ENCODE measurements at regions not wholly inside any gene's neighbourhood (a gene's known extent, or its start where the extent isn't known, plus 50 kb on each side); places are given as distances from the start of the nearest gene placed in this dataset.
"Not testable (repeated sequence)": the region's sequence is repeated elsewhere in the genome, so short reads cannot be mapped to it uniquely, and the experiment has no call there.

DNA sequence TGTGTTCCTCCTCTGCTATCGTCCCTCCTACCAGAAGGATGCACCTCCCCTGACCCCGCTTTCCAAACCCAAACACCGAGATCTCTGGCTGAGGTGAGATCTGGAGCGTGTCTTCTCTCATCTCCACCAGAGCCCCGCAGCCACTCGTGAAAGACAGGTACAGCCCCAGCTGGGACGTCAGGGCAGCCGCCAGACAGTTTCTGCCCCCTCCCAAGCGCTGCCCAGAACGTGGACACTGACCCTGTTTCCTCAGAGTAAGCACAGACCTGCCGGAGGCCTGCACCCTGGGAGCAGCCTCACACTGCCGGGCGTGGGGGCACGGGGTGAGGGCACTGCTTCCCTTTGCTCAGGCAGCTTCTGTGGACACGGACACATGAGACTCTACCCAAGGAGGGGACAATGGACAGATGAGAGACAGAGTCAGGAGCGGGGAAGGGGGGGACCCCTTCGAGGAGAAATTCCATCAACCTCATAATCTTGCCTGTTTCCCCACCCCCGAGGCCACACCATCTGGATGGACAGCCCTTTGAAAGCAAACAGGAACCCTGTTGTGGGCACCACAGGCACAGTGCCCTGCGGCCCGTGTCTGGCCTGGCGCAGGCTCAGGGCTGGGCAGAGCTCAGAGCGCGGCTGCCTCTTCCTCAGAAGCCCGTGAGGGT, 210.6 kb downstream of the DLL1 start:
- no peak for DNase-seq

DNA sequence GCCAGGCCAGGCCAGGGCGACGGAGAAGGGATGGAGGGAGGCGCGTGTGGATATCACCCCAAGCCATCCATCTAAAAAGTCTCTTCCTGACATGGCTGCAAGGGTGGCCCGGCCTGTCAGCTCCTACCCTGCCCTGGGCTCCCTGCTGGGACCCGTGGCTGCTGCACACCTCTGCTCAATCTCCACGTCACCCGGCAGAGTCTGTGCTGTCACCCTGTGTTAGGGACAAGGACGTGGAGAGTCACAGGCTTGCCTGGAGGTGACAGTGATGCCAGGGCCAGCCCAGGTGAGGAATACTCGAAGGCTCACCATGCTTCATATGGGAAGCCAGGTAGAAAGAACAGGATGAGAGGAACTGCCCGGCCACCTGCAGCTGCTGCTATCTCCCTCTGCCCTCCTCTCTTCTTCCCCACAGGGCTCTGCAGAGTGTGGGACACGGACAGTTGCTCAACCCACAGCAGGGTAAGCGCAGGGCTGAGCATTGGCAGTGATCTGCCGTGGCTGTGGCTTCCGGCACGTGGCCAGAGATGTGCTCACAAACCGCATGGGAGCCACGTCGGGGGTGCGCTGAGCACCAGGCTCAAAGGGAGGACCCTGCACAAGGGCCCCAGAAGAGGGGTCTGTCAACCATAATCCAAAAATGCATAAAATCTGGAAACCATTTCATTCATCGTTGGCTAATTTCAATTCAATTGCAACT, 214.3 kb downstream of the DLL1 start:
- no peak for DNase-seq

- no peak for DNase-seq
These were observed 215.1 kb downstream of the DLL1 start for GRCh38 chr6:170075659-170076223.

GRCh38 chr6:170074907-170075306, 216.0 kb downstream of the DLL1 start:
- DNase-seq: no peak

DNA sequence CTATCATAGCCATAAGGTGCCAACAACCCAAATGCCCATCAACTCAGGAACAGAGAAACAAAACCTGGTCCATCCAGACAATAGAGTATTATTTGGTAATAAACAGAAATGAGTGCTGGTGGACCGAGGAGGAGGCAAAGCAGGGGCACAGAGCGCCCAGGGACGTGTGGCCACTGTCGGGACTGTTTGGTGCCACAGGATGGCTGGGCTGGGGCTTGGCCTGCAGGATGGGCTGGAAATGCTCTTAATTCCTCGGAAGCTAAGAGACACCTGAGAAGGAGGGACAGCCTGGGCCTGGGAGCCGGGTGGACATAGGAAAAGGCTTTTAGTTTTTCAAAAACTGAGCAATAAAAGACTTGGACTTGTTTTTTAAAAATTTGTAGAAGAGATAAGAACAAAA, 216.4 kb downstream of the DLL1 start:
- DNase-seq: no peak

DNA sequence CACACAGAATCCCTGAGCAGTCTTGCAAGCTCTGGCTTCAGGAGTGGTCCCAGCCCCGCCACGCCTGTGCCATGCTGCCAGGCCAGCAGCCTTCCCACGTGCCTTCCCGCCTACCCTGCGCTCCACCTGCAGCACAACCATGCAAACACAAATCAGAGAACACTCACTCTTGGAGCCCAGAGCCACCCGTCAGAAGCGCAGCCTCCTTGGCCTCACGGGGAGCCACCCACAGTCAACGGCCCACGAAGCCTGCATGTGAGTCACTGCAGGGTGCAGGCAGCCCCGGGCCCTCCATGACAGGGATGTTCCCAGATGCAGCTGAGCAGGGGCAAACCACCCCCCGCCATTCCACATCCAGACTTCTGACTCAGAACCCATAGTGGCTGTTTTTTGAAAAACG, 217.0 kb downstream of the DLL1 start:
- DNase-seq: no peak

GRCh38 chr6:170072246-170072645, 218.6 kb downstream of the DLL1 start:
- DNase-seq: no peak

DNA sequence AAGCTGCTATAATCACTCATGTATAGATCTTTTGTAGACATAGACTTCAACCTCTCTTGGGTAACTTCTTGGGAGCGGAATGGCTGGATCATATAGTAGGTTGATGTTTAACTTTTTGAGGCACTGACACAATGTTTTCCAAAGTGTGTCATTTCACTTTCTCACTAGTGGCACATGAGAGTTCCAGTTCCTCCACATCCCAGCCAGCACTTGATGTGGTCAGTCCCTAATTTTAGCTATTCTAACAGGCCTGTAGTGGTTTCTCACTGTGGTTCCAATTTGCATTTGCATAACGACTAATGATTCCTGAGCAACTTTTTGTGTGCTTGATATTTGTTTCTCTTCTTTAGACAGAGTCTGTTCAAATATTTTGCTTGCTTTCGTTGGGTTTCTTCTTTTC, 221.3 kb downstream of the DLL1 start:
- no peak for DNase-seq

DNA sequence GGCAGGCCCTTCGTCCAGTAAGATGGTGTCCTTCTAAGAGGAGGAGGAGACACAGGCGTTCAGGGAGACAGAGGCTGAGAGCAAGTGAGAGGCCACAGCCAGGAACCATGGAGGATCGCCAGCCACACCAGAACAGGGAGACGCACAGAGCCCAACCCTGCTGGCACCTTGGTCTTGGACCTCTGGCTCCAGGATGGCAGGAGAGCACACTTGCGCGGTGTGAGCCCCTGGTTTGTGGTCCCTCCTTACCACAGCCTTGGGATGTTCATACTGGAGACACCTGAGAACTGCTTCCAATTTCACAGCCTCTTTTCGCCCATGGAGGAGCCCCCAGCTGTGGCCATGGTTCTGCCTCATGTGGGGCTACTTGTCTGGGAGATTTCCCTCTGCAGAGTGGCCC, 222.4 kb downstream of the DLL1 start:
- no peak for DNase-seq

GRCh38 chr6:170067923-170068360, 222.9 kb downstream of the DLL1 start:
- DNase-seq: no peak

DNA sequence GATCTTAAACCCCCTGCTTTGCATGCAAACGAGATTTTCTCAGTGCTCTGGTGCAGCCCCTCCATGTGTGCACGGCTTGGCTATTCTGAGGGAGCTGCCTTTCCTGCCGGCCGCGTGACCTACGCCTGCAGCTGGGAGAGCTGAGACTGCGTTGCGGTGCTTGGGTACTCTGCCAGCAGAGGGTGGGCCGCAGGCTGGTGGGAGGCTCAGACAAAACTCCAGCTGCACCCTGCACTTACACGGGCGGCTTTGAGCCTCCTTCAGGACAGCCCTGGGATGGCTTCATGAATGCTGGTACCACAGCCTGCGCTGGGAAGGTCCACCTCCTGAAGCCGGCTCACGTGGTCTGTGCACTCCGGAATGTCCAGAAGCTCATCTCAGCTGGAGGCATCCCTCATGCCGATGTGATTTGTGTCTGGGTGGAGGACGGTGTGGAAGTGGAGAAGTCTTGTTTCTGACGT, 223.7 kb downstream of the DLL1 start:
- DNase-seq: no peak

- no peak for DNase-seq
These were observed 224.2 kb downstream of the DLL1 start for GRCh38 chr6:170066679-170067078.

DNA sequence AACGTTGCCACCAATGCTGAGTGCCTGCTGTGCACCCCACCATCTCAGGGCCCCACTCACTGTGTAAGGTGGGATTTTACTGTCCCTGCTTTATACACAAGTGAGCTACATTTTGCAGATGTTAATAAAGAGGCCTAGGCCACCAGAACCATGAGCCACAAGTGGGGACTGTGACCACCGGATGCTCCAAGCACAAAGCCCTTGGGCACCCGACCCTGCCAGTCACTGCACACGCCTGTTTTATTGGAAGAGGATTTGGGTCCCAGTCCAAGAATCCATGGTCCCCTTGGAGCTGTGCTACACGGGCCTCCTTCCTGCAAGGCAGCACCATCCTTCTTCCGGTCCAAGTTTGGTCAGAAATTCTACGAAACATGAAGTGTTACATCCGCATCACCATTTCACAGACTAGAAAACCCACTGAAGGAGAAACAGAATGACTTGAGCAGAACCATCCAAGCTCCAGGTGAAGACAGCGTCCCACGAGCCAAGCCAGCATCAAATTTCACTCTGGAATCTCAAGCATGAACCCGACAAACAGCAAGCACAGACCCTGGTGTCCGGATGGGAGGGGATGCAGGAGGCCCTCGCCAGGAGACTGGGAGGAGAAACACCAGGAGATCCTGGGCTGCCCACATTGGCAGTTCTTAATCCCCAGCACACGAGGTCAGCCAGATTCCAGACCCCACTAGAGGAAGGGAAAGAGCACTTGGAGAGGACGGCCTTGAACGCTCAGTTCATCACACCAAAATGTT, 226.9 kb downstream of the DLL1 start:
- DNase-seq: no peak

- no peak for DNase-seq
These were observed 227.4 kb downstream of the DLL1 start for GRCh38 chr6:170063431-170063830.

DNA sequence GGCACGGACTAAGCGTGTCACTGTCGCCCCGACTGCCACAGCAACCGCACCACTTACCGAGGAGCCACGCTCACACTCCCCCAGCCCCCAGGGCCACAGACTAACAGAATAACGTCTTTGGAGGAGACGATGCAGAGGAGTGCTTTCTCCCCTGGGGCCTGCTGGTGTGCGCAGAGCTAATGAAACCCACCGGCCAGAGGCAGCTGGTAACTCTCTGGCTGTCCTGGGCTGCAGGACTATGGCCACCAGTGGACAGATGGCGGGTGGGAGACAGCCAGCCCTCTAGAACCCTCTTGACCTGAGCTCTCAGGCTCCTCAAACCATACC, 228.0 kb downstream of the DLL1 start:
- no peak for DNase-seq

GRCh38 chr6:170062209-170062914, 228.5 kb downstream of the DLL1 start:
- DNase-seq: no peak

DNA sequence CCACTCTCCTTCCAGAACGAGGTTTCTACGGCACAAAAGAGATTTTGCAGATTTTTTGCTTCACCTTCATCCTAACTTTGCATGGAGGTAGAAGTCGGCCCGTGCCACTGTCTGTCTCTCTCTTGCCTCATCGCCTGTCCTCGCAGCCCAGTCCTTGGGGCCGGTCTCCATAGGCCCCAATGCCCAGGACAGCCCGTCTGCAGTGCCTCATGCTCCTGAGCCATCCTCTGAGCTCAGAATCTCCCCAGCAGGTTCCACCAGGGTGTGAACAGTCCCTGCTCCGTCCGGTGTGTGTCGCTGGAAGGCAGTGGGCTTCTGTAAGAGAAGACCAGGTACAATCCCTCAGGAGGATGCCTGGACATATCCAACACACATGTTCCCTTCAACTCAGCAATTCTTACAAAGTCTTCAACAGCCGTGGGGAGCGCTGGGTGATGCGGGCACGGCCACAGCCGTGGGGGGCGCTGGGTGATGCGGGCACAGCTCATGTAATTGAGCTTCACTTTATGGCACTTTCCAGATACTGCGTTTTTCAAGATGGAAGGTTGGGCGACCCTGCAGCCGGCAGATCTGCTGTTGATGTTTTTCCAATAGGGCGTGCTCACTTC, 231.9 kb downstream of the DLL1 start:
- DNase-seq: no peak

- DNase-seq: no peak
These were observed 232.7 kb downstream of the DLL1 start for GRCh38 chr6:170057961-170058877.

- no peak for DNase-seq
These were observed 233.7 kb downstream of the DLL1 start for GRCh38 chr6:170057034-170057734.

- DNase-seq: no peak
These were observed 234.6 kb downstream of the DLL1 start for GRCh38 chr6:170056278-170056711.

- not testable (repeated sequence) for DNase-seq
These were observed 235.1 kb downstream of the DLL1 start for GRCh38 chr6:170055797-170056196.

All from activated T-cell treated with anti-CD3 and anti-CD28 coated beads, Interleukin-2, amount 50 U/mL, for 48 hours (primary cell).